Lower leg skin (tissue), 4 donors: ENCODE measurements at regions not wholly inside any gene's neighbourhood (a gene's known extent, or its start where the extent isn't known, plus 50 kb on each side); places are given as distances from the start of the nearest gene placed in this dataset.

Experiments
- DNase-seq, 2 donors: peaks; one replicate each; pipeline ENCODE4 v3.0.0-alpha.2; 2019; ENCODE audit warnings: low spot score in 2 of 2
- H3K4me3 ChIP-seq: fragments of 200-600 bp; sonication (generic); 2 replicates; pipeline ENCODE4 v1.5.1; 2017; ENCODE audit warnings: mild to moderate bottlenecking, low read depth; ENCODE audit not compliant: poor library complexity, severe bottlenecking
- POLR2A ChIP-seq, 2 donors: fragments of 450-650 bp; IDR thresholded peaks; one replicate each; pipeline ENCODE4 v1.6.1; 2016 to 2017; ENCODE audit warnings: antibody characterized with exemption in 2 of 2, mild to moderate bottlenecking in 1 of 2, moderate library complexity in 1 of 2
- WGBS, 2 donors: methylation state at CpG; one replicate each; pipeline ENCODE4 v1.1.5; 2018; 5-methylcytosine and 5-hydroxymethylcytosine counted together
- intact Hi-C: fragments of 100-400 bp; cut with DNase I; formaldehyde crosslinking; loops from one replicate; pipeline ENCODE4 v1.15.0; 2023; ENCODE audit warnings: low total_unique reads
- TF ChIP-seq, protein P1 (sequence below), 3 donors: fragments of 450-650 bp; IDR thresholded peaks; one replicate each; pipeline ENCODE4 v1.5.1; 2016; ENCODE audit warnings: antibody characterized with exemption in 3 of 3, mild to moderate bottlenecking in 3 of 3, moderate library complexity in 2 of 3

DNA sequence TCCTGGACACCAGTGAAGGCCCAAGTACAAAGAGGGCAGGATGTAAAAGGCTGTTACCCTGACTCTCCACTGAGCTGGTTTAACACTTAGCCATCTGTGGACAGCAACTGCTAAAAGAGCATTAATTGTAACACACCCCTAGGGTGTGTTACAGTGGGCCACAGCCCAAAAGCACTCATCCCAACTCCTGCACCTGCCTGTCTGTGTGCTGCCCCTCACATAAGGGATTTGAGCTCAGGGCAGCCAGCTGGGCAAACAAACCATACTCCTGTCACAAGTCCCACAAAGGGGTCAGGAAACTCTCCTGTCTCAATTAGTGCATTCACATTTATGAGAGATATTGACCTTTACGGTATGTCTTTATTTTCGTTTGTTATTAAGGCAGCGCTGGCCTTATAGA, 833.1 kb upstream of the NXPH2 start:
- no peak overlapping the region for H3K4me3 ChIP-seq
- no peak for TF ChIP-seq POLR2A (IDR thresholded peaks at IDR 0.05)
- TF ChIP-seq, protein P1, sequence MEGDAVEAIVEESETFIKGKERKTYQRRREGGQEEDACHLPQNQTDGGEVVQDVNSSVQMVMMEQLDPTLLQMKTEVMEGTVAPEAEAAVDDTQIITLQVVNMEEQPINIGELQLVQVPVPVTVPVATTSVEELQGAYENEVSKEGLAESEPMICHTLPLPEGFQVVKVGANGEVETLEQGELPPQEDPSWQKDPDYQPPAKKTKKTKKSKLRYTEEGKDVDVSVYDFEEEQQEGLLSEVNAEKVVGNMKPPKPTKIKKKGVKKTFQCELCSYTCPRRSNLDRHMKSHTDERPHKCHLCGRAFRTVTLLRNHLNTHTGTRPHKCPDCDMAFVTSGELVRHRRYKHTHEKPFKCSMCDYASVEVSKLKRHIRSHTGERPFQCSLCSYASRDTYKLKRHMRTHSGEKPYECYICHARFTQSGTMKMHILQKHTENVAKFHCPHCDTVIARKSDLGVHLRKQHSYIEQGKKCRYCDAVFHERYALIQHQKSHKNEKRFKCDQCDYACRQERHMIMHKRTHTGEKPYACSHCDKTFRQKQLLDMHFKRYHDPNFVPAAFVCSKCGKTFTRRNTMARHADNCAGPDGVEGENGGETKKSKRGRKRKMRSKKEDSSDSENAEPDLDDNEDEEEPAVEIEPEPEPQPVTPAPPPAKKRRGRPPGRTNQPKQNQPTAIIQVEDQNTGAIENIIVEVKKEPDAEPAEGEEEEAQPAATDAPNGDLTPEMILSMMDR (IDR thresholded peaks at IDR 0.05) = no peak
- intact Hi-C loops = no loop called here
- WGBS, 2 donors = 70 to 90% methylated on average over 3 of the region's 3 CpGs
- DNase-seq = peak in 1 of 2 donors; percentile 34

DNA sequence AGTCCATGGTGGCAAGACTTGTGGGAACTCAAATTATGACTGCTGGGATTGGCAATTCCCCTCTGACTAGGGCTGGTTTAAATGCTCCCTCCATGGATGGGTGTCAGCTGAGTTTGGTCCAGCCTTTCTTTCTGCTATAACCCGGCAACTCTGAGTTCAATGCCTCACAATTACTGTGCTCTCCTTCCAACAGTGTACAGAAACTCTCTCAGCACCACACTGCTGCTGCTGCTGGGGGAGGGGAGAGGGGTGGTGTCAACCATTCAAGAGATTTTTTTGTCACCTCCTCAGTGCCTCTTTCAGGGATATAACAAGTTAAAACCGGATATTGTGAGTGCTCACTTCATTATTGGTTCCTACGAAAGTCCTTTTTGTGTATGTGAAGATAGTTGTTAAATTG, 830.3 kb upstream of the NXPH2 start:
- WGBS, 2 donors = 61% methylated on average over 3 of the region's 3 CpGs
- no peak overlapping the region for H3K4me3 ChIP-seq
- intact Hi-C loops = no loop called here
- no peak for TF ChIP-seq POLR2A (IDR thresholded peaks at IDR 0.05)
- TF ChIP-seq, protein P1 (IDR thresholded peaks at IDR 0.05) = no peak
- no peak for DNase-seq

DNA sequence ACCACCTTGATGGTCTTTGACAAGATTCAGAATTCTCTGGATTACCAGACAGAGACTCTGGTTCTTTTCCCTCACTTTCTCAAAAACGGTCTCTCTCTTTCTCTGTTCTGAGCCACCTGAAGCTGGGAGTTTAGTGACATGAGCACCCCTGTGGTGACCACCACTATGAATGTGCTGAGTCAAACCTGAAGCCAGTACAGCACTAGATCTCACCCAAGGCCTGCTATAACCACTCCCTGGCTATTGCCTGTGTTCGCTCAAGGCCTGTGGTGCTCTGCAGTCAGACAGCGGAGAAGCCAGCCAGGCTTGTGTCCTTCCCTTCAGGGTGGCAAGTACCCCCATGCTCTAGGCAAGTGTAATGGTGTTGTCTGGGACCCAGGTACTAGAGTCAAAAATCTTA, 828.9 kb upstream of the NXPH2 start:
- TF ChIP-seq POLR2A (IDR thresholded peaks at IDR 0.05) = no peak
- TF ChIP-seq, protein P1 (IDR thresholded peaks at IDR 0.05) = no peak
- H3K4me3 ChIP-seq = no peak overlapping the region
- intact Hi-C loops = no loop called here
- peak in 1 of 2 donors; percentile 34 for DNase-seq
- 75 to 77% methylated on average over 3 of the region's 3 CpGs for WGBS, 2 donors

DNA sequence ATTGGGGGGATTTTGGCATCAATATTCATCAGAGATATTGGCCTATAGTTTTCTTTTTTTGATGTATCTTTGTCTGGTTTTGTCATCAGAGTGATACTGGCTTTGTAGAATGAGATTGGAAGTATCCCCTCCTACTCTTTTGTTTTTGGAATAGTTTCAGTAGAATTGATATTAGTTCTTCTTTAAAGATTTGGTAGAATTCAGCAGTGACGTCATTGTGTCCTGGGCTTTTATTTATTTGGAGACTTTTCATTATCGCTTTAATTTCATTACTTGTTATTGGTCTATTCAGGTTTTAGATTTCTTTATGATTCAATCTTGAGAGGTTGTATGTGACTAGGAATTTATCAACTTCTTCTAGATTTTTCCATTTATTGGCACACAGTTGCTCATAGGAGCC, 825.5 kb upstream of the NXPH2 start:
- intact Hi-C loops = no loop called here
- WGBS, 2 donors = 84 to 91% methylated on average over 2 of the region's 2 CpGs
- H3K4me3 ChIP-seq = no peak overlapping the region
- no peak for DNase-seq
- no peak for TF ChIP-seq POLR2A (IDR thresholded peaks at IDR 0.05)
- TF ChIP-seq, protein P1 (IDR thresholded peaks at IDR 0.05) = no peak

DNA sequence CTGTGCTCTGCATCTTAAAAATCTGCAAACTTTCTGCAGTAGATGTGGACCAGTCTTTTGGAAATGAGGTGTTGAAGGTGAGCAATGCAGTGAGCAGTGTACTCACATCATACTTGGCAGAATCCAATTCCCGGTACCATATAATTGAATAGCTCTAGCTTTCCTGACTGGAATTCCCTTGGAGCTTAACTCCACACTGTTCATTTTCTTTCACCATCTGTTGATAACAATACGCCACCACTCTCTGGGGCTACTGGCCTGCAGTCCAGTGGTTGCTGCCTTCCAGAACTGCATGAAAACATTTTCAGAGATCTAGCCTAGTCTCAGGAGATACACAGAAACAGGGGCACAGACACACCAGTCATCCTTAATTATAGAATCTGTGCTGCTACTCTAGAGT, 820.0 kb upstream of the NXPH2 start:
- TF ChIP-seq, protein P1 (IDR thresholded peaks at IDR 0.05) = no peak
- TF ChIP-seq POLR2A (IDR thresholded peaks at IDR 0.05) = no peak
- intact Hi-C loops = no loop called here
- 43 to 73% methylated on average over 2 of the region's 2 CpGs for WGBS, 2 donors
- H3K4me3 ChIP-seq = no peak overlapping the region
- no peak for DNase-seq

DNA sequence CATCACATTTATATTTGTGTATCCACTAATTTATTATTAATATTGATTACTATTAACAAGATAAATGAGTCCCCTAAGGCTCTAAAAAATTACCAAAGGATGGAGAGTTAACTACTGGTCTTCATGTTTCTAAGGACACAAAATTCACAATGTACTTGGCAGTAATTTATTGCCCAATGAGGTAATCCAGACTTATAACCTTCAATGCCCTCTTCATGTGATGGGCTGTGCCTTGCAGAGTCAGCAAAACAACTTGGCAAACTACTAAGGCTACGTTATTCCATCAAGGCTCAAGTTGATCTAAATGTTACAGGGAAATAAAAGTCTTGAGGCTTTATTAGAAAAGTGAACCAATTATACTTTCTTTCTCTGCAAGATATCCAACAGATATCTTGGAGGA, 804.9 kb upstream of the NXPH2 start:
- H3K4me3 ChIP-seq = no peak overlapping the region
- DNase-seq = no peak
- intact Hi-C loops = no loop called here
- WGBS, 2 donors = 40 to 48% methylated on average over 1 of the region's 1 CpG
- TF ChIP-seq, protein P1 (IDR thresholded peaks at IDR 0.05) = no peak
- TF ChIP-seq POLR2A (IDR thresholded peaks at IDR 0.05) = no peak
